ENCODE measurements at regions not wholly inside any gene's neighbourhood (a gene's known extent, or its start where the extent isn't known, plus 50 kb on each side); places are given as distances from the start of the nearest gene placed in this dataset.

DNA sequence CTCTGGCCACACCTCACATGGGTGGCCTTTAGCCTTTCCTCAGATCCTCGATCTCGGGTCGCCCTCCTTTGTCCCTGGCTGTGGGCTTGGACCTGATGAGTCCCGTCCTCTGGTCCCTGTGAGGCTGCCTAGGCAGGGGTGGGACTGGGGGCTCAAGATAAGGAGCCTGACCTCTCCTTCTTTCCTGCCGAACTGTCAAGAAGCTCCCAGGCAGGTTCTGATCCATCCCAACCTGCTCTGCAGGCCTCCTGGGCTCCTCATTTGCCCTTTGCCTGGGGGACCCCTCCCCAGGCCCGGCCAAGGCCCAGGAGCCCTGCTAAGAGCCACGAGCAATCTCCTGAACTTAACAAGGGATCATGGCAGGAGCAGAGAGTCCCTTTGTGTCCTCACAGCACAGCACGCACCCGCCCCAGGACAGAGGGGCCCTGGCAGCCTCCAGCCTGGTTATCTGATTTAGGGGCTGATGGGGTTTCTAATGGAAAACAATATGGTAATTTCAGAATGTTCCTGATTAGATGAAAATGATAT, 82.4 kb upstream of the POU3F1 start:
- Histone ChIP-seq H3K9me2 (ENCODE audit: insufficient read depth, low read length) (no peaks in the 10 kb centered on the region), H3K4me3 (ENCODE audit: low read length) (no peak overlapping the region), H3K9me3 (ENCODE audit: low read length) (no peaks in the 10 kb centered on the region), H3K27ac (ENCODE audit: low read length) (no peak overlapping the region), H3K27me3 (ENCODE audit: insufficient read depth, low read depth, low read length) (no peaks in the 10 kb centered on the region), H3F3A (ENCODE audit: insufficient read depth, low read length, poor library complexity, severe bottlenecking) (no peaks in the 10 kb centered on the region), H3K9ac (ENCODE audit: low read length) (no peak overlapping the region), H3K79me2 (replicated peaks; ENCODE audit: insufficient read depth, low read length) (no peaks in the 10 kb centered on the region), H4K20me1 (ENCODE audit: insufficient read depth) (no peaks in the 10 kb centered on the region), H3K36me3 (ENCODE audit: insufficient read depth, low read length) (no peaks in the 10 kb centered on the region), H2AFZ (ENCODE audit: low read depth, low read length) (no peak overlapping the region), H3K4me2 (ENCODE audit: low read length) (no peak overlapping the region)
- TF ChIP-seq MXI1 (conservative IDR thresholded peaks at IDR 0.05; ENCODE audit: poor library complexity, severe bottlenecking) (no peak), EP300 (conservative IDR thresholded peaks at IDR 0.05; ENCODE audit: poor library complexity, severe bottlenecking) (no peak), SMC3 (conservative IDR thresholded peaks at IDR 0.05; ENCODE audit: poor library complexity) (no peak), EZH2 (IDR thresholded peaks at IDR 0.05; ENCODE audit: borderline replicate concordance, insufficient read depth, low read length, poor library complexity, severe bottlenecking) (no peak), POLR2AphosphoS5 (IDR thresholded peaks at IDR 0.05) (no peak), TAF1 (IDR thresholded peaks at IDR 0.05; ENCODE audit: low read depth) (no peak)
- TF ChIP-seq, protein P1, sequence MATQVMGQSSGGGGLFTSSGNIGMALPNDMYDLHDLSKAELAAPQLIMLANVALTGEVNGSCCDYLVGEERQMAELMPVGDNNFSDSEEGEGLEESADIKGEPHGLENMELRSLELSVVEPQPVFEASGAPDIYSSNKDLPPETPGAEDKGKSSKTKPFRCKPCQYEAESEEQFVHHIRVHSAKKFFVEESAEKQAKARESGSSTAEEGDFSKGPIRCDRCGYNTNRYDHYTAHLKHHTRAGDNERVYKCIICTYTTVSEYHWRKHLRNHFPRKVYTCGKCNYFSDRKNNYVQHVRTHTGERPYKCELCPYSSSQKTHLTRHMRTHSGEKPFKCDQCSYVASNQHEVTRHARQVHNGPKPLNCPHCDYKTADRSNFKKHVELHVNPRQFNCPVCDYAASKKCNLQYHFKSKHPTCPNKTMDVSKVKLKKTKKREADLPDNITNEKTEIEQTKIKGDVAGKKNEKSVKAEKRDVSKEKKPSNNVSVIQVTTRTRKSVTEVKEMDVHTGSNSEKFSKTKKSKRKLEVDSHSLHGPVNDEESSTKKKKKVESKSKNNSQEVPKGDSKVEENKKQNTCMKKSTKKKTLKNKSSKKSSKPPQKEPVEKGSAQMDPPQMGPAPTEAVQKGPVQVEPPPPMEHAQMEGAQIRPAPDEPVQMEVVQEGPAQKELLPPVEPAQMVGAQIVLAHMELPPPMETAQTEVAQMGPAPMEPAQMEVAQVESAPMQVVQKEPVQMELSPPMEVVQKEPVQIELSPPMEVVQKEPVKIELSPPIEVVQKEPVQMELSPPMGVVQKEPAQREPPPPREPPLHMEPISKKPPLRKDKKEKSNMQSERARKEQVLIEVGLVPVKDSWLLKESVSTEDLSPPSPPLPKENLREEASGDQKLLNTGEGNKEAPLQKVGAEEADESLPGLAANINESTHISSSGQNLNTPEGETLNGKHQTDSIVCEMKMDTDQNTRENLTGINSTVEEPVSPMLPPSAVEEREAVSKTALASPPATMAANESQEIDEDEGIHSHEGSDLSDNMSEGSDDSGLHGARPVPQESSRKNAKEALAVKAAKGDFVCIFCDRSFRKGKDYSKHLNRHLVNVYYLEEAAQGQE (IDR thresholded peaks at IDR 0.05; ENCODE audit: borderline replicate concordance), result no peak

DNA sequence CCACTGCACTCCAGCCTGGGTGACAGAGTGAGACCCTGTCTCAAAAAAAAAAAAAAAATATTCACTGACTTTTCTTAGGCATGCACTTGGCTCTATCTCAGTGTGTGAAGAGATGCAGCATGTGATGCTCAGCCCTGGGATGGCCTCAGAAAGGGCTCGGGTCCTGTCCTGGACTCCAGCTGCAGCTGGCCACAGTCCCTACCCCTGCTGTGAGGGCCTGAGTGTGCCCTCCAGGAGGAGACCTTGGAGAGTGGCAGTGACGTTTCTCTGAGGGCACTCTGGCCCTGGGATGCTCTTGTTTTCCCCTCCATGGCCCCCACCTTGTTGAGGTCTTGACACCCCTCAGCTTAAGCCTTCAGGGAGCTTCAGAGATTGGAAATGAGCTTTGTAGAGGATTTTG, 81.9 kb upstream of the POU3F1 start:
- H3K4me3 ChIP-seq (ENCODE audit: low read length), result no peak overlapping the region
- no peaks in the 10 kb centered on the region for H3K79me2 ChIP-seq (replicated peaks; ENCODE audit: insufficient read depth, low read length)
- no peaks in the 10 kb centered on the region for H4K20me1 ChIP-seq (ENCODE audit: insufficient read depth)
- no peak overlapping the region for H3K27ac ChIP-seq (ENCODE audit: low read length)
- no peak overlapping the region for H2AFZ ChIP-seq (ENCODE audit: low read depth, low read length)
- H3K36me3 ChIP-seq (ENCODE audit: insufficient read depth, low read length), result no peaks in the 10 kb centered on the region
- no peaks in the 10 kb centered on the region for H3K27me3 ChIP-seq (ENCODE audit: insufficient read depth, low read depth, low read length)
- no peak overlapping the region for H3K9ac ChIP-seq (ENCODE audit: low read length)
- H3K9me3 ChIP-seq (ENCODE audit: low read length), result no peaks in the 10 kb centered on the region
- no peaks in the 10 kb centered on the region for H3K9me2 ChIP-seq (ENCODE audit: insufficient read depth, low read length)
- H3F3A ChIP-seq (ENCODE audit: insufficient read depth, low read length, poor library complexity, severe bottlenecking), result no peaks in the 10 kb centered on the region
- TF ChIP-seq RAD21 (conservative IDR thresholded peaks at IDR 0.05), result no peak
- TF ChIP-seq, protein P2, sequence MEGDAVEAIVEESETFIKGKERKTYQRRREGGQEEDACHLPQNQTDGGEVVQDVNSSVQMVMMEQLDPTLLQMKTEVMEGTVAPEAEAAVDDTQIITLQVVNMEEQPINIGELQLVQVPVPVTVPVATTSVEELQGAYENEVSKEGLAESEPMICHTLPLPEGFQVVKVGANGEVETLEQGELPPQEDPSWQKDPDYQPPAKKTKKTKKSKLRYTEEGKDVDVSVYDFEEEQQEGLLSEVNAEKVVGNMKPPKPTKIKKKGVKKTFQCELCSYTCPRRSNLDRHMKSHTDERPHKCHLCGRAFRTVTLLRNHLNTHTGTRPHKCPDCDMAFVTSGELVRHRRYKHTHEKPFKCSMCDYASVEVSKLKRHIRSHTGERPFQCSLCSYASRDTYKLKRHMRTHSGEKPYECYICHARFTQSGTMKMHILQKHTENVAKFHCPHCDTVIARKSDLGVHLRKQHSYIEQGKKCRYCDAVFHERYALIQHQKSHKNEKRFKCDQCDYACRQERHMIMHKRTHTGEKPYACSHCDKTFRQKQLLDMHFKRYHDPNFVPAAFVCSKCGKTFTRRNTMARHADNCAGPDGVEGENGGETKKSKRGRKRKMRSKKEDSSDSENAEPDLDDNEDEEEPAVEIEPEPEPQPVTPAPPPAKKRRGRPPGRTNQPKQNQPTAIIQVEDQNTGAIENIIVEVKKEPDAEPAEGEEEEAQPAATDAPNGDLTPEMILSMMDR (IDR thresholded peaks at IDR 0.05; ENCODE audit: poor library complexity, severe bottlenecking), result no peak
- TF ChIP-seq, protein P1 (IDR thresholded peaks at IDR 0.05; ENCODE audit: borderline replicate concordance), result no peak
- no peak for TF ChIP-seq EZH2 (IDR thresholded peaks at IDR 0.05; ENCODE audit: borderline replicate concordance, insufficient read depth, low read length, poor library complexity, severe bottlenecking)
- no peak for TF ChIP-seq SMC3 (conservative IDR thresholded peaks at IDR 0.05; ENCODE audit: poor library complexity)
- TF ChIP-seq TAF1 (IDR thresholded peaks at IDR 0.05; ENCODE audit: low read depth), result no peak
- no peak for TF ChIP-seq EP300 (conservative IDR thresholded peaks at IDR 0.05; ENCODE audit: poor library complexity, severe bottlenecking)
- TF ChIP-seq MXI1 (conservative IDR thresholded peaks at IDR 0.05; ENCODE audit: poor library complexity, severe bottlenecking), result no peak
- TF ChIP-seq POLR2AphosphoS5 (IDR thresholded peaks at IDR 0.05), result no peak
- H3K4me2 ChIP-seq (ENCODE audit: low read length), result no peak overlapping the region

Measured in neural cell (in vitro differentiated cells).